NCI-H1105 (cell line): ENCODE measurements at regions not wholly inside any gene's neighbourhood (a gene's known extent, or its start where the extent isn't known, plus 50 kb on each side); places are given as distances from the start of the nearest gene placed in this dataset.
"Not testable (repeated sequence)": the region's sequence is repeated elsewhere in the genome, so short reads cannot be mapped to it uniquely, and the experiment has no call there.

Experiments
- DNase-seq: peaks from one replicate; lab custom pipeline; 2025; lab: John Stamatoyannopoulos, UW

DNA sequence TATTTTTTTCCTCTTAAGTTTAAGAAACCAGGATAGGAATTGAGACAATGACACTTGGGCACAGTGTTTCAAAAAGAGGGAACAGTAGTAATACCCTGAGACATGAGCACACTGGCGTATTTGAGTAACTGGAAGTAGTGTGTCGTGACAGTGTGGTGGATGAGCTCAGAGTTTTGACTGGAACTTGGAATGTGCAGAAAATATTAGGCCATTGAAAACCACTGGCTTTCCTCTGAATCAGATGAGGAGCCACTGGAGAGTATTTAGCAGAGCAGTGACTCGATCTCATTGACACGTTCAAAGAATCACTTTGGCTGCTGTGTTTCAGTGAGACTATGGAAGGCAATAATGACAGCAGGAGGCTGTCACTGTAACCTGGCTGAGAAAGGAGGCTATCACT is 1531.2 kb downstream of the STIM2 start:
- no peak for DNase-seq

GRCh38 chr4:28402751-28403150 is 1542.1 kb downstream of the STIM2 start:
- DNase-seq: no peak

GRCh38 chr4:28421221-28421620 is 1560.6 kb downstream of the STIM2 start:
- DNase-seq: no peak

GRCh38 chr4:28426251-28426650 is 1565.6 kb downstream of the STIM2 start:
- no peak for DNase-seq

DNA sequence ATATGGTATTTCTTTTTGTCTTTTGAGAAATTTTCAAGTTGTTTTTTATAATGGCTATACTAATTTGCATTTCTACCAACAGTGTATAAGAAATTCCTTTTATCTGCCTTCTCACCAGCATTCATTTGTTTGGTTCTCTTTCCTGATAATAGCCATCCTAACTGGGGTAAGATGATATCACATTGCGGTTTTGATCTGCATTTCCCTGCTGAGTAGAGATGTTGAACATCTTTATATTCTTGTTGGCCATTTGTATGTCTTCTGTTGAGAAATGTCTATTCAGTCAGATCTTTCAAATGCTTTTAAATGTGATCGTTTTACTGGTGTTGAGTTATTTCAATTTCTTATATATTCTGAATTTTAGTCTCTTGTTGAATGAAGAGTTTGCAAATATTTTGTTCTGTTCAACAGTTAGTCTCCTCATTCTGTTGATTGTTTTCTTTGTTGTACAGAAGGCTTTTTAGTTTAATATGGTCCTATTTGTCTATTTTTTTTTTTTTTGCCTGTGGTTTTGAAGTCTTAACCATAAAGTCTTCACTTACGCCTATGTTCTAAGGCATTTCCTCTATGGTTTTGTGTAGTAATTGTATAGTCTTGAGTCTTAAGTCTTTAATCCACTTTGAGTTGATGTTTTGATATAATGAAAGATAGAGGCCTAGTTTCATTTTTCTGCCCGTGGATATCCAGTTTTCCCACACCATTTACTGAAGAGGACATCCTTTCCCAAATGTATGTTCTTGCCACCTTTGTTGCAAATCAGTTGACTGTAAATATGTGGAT is 1566.9 kb downstream of the STIM2 start:
- no peak for DNase-seq

- no peak for DNase-seq
These were observed 1571.8 kb downstream of the STIM2 start for GRCh38 chr4:28432348-28433025.

GRCh38 chr4:28435314-28435713 is 1574.7 kb downstream of the STIM2 start:
- no peak for DNase-seq

DNA sequence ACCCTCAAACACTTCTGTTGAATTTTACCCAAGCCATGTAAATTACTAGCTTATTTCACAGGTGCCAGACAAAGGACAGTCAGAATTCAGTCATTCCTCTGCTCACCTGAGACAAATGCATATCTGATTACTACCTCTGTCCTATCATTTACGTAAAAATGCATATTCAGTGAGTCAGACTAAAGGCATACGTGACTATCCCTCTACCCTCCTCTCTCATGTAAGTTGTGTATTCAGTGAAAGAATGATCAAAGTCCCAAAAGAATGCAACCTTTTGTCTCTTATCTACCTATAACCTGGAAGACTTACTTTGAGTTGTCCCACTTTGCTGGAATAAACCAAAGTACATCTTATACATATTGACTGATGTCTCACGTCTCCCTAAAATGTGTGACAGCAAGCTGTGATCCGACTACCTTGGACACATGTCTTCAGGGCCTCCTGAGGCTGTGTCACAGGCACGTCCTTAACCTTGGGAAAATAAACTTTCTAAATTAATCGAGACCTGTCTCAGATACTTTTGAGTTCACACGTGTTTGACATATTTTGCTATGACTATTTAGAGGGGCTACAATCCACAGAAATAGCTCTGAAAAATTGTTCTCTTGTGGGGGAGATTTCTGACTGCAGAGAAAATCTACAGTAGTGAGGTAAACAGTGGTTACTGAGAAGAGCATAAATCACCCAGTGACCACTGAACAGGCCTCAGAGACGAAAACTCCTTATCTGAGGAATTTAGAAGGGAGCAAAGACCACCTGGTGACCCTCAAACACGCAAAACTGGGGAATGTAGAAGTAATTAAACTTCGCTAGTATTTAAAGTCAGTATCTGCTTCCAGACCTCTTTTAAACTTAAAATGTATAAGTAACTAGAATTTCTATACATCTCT is 1575.8 kb downstream of the STIM2 start:
- no peak for DNase-seq

- DNase-seq: no peak
These were observed 1582.7 kb downstream of the STIM2 start for GRCh38 chr4:28443371-28443770.

DNA sequence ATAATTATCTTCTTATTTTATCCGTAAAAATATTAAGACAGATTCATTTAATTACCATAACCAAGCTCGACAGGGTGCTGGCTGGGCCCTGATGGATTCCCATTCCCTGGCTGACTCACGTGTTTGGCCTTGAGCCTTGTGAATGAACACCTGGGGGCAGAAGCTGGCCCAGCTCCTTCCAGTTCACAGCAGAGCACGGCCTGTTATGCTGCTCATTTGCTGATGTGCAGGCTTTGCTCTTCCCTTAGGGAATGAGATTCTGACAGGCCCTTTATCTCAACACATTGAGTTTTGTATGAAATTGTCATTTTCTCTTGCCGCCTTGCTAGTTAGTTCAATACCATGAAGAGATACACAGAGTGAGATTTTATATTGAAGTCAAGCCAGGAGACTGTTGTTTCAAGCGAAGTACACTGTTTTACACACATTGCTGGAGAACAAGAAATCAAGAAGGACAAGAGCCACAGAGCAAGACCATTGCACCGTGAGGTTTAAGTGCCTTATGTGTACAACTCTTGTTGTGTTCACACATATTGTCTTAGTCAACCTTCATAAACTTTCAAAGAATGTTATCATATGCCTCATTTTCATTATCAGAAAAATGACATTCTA is 1583.3 kb downstream of the STIM2 start:
- no peak for DNase-seq

DNA sequence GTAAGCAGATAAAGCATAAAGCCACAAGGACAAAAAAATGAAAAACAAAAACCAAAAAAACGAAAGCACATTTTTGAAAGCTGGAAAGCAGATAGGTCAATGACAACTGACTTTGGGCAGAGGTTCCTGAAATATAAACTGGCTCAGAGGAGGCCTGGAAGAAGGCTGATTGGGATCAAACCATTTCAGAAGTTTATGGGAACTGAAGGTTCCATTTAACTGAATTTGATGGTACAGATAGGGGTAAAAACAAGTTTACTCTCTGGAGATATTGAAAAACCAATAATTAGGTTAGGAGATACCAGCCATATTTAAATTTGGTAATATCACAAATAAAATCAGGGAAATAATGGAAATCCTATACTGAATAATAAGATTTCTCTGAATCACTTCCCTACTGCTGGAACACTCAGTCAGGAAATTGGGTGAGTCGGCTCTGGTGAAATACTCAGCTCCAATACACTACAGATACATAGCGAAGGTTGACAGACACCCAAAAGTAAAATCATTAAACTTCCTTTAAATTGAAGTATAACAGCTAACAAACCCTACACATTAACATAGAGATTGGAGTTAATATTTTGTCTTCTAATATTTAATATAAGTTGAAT is 1584.3 kb downstream of the STIM2 start:
- DNase-seq: no peak

GRCh38 chr4:28449085-28449484 is 1588.4 kb downstream of the STIM2 start:
- DNase-seq: no peak

DNA sequence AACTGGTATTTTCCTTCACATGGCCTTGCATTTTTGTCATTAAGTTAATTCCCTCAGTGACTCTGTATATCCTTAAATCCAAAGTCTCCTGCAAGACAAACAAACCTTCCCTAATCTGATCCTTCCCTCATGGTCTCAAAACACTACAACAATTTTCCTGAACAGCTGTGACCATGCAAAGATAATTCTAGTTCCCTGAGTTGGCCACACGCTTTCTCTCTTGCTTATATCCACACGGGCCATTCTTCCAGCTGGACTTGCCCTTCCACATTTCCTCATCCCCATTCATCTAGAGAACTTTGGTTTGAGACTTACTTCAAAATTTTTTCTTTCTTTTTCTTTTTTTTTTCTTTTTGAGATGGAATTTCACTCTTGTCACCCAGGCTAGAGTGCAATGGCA is 1590.7 kb downstream of the STIM2 start:
- DNase-seq: no peak

DNA sequence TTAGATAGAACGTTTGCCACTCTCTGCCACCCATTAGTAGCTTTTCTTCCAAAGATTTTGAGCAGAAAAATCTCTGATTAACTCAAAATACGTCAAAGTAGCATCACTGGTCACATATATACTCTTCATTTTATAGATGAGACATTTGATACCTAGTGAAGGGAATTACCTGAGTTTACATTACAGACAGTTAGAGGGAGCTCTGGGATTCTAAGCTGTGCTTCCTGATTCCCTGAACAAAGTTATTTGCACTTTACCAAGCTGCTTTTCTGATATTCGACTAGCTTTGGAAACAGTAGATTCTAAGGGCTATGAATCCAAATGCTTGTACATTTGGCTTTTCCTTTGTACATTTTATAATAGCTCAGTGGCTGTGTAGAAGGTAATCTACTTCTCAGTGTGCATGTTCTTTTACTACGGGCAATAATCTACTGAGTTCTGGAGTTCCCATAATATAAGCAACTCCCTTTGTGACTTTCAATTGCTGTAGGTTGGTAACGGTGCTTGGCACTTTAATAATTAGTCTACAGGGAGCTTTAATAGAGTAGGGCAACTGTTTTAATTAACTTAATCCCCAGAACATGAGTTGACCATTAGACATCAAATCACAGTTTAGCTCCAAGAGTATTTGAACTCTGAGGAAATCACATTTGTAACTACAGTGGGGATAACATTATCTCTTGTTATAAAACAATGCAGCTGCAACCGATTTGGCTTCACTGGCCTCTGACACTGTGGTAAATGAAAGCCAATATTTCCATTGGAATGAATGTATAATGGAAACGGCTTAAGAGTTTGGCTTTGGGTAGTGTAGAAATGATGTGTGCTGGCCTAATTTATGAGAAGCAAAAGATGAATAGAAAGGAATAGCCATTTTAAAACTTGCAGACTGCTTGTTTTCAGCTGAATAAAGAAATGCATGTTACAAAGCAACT is 1602.4 kb downstream of the STIM2 start:
- no peak for DNase-seq

DNA sequence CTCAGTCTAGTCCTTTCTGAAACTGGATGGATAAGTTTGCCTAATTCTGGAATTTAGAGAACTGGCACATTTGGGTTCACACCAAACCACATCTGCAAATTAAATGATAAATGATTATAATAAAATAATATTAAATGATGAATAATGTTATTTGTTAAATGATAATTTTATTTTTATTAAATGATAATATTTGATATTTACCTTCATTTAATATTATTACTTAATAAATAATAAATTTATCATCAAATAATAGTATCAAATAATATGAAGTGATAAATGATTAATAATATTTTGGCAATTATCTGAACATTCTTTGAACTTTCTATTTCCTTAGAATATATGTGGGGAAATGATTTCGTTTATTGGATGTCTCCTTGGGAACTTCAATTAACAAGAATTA is 1604.2 kb downstream of the STIM2 start:
- no peak for DNase-seq

DNA sequence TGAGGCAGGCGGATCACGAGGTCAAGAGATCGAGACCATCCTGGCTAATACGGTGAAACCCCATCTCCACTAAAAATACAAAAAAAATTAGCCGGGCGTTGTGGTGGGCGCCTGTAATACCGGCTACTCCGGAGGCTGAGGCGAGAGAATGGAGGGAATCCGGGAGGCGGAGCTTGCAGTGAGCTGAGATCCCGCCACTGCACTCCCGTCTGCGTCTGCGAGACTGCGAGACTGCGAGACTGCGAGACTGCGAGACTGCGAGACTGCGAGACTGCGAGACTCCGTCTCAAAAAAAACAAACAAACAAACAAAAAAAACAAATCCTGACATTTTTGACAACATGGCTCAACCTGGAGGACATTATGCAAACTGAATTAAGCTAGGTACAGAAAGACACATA is 1606.2 kb downstream of the STIM2 start:
- not testable (repeated sequence) for DNase-seq

DNA sequence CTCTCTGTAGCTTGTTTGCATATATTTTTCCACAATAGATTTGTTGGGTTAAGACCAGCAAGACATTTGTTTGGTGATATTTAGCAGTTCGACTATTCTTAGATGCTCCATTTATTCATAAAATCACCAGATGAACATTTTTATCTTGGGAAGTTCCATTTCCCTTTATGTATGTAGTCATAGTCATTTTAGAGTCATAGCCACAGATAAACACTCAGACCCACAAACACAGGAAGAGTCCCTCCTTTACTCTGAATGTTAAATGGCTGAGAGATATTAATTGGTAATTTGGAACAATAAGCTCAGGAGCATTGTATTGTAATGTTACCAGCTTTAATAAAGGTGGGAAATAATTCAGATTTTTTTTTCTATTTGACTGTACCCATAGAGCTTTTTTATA is 1608.7 kb downstream of the STIM2 start:
- DNase-seq: no peak

GRCh38 chr4:28469886-28470285 is 1609.2 kb downstream of the STIM2 start:
- no peak for DNase-seq

GRCh38 chr4:28475381-28475780 is 1614.7 kb downstream of the STIM2 start:
- no peak for DNase-seq

DNA sequence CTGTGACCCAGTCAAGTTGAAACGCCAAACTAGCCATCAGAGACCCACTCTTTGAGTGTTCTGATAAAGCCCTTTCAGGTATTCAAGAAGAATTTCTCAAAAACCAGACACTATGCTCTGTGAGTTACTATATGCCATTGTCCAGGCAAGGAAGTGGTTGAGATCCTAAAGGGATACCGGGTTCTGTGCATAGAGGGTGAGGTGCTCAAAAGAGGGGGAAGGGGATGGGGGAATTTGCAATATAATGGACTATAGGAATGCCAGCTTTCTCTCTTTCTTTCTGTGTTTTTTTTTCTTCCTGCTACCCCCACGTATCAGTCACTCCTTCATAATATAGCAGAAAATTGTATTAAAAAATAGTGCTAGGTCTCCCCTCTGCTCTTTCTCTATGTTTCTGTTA is 1619.0 kb downstream of the STIM2 start:
- DNase-seq: no peak

DNA sequence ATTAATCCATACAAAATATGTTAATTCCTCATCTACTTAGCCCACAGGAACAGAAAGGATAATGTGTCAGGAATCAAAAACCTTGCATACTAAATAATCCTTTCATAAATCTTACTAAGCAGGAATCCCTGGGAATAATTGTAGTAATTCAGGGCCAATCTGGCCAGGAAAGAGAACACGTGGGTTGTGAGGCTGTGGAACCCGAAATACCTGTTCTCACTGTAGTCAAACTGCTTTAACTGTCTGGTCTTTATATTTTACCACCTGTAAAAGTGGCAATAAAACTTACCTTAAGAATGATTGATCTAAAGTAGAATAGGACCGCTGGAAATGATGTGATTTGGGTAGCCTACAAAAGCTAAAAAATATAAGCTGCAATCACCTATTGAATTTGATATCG is 1620.9 kb downstream of the STIM2 start:
- no peak for DNase-seq
